HCT116 (cell line): ENCODE measurements at regions not wholly inside any gene's neighbourhood (a gene's known extent, or its start where the extent isn't known, plus 50 kb on each side); places are given as distances from the start of the nearest gene placed in this dataset.

ENCODE experiments used
- ATAC-seq: fragments of 200-7000 bp; cut with Tn5 transposase; 2 replicates; pipeline ENCODE4 v1.9.1; 2020; ENCODE audit warnings: mild to moderate bottlenecking, moderate library complexity
- BruUV-seq: library from RNA; stranded (reverse); fragments of 400-500 nt; replicated peaks from 2 replicates; lab custom pipeline; 2021; lab: Mats Ljungman, UMichigan
- CTCF ChIA-PET: fragments of 300-600 bp; sonication (Branson Sonifier 250); formaldehyde crosslinking; loops from one replicate; lab custom pipeline; 2021; ENCODE audit warnings: antibody characterized with exemption; lab: Charles Lee
- POLR2A ChIA-PET: fragments of 300-600, 350-600 bp; sonication (Branson Sonifier 250); formaldehyde crosslinking; loops from one replicate; lab custom pipeline; 2021; ENCODE audit warnings: antibody characterized with exemption; lab: Charles Lee
- RAD21 ChIA-PET, 2 experiments: fragments of 300-600 bp; sonication (Branson Sonifier 250); formaldehyde crosslinking; loops; one replicate each; lab custom pipeline; 2023; ENCODE audit warnings: low total read pairs in 2 of 2; ENCODE audit not compliant: uncharacterized antibody in 2 of 2, unreplicated experiment in 2 of 2, low non-redundant PET in 1 of 2; lab: Charles Lee
- DNase-seq: peaks from one replicate; pipeline ENCODE4 v3.0.0-alpha.2; 2010; ENCODE audit warnings: low read depth, low spot score
- H2AFZ ChIP-seq: fragments of 200-600 bp; shearing (Covaris generic), sonication (generic); 2 replicates; pipeline ENCODE4 v1.6.1; 2017; ENCODE audit warnings: low read depth, mixed run types, mixed read lengths, antibody characterized with exemption, low read length; ENCODE audit not compliant: poor library complexity, severe bottlenecking
- H3K27ac ChIP-seq: 2 replicates; pipeline ENCODE4 v1.5.1; 2012; ENCODE audit warnings: low read depth, low read length
- H3K27me3 ChIP-seq: fragments of 200-600 bp; sonication (generic); 2 replicates; pipeline ENCODE4 v1.6.1; 2016; ENCODE audit warnings: mixed run types, low read length, mixed read lengths; ENCODE audit not compliant: insufficient read depth
- H3K36me3 ChIP-seq, 2 experiments: fragments of 200-500 bp in 1 of 2; fragments of 200-600 bp in 1 of 2; sonication (Bioruptor generic) in 1 of 2; sonication (generic) in 1 of 2; 2 replicates each; pipeline versions ENCODE4 v1.5.1 to v1.6.1; 2014 to 2016; ENCODE audit warnings: low read length in 2 of 2, inconsistent platforms in 1 of 2, mixed read lengths in 1 of 2, mixed run types in 1 of 2; ENCODE audit not compliant: insufficient read depth in 2 of 2, control insufficient read depth in 1 of 2
- H3K4me1 ChIP-seq, 2 experiments: fragments of 200-600 bp in 1 of 2; sonication (generic) in 1 of 2; 2 replicates each; pipeline versions ENCODE4 v1.5.1 to v1.6.1; 2012 to 2017; ENCODE audit warnings: low read length in 2 of 2, inconsistent platforms in 1 of 2, mild to moderate bottlenecking in 1 of 2, mixed read lengths in 1 of 2, mixed run types in 1 of 2, moderate library complexity in 1 of 2; ENCODE audit not compliant: insufficient read depth in 2 of 2, control insufficient read depth in 1 of 2
- H3K4me2 ChIP-seq: fragments of 200-600 bp; sonication (generic); 2 replicates; pipeline ENCODE4 v1.6.1; 2017; ENCODE audit warnings: mixed run types, low read length, mixed read lengths
- H3K4me3 ChIP-seq, 2 experiments: fragments of 200-600 bp in 1 of 2; sonication (generic) in 1 of 2; replicated peaks in 1 of 2; 2 replicates each; pipeline ENCODE4 v1.5.1; 2011 to 2016; ENCODE audit warnings: low read length in 2 of 2, control low read depth in 1 of 2, low read depth in 1 of 2, mild to moderate bottlenecking in 1 of 2, mixed read lengths in 1 of 2, mixed run types in 1 of 2
- H3K79me2 ChIP-seq: fragments of 200-600 bp; sonication (generic); 2 replicates; pipeline ENCODE4 v1.6.1; 2017; ENCODE audit warnings: mild to moderate bottlenecking, mixed run types, low read length, moderate library complexity, mixed read lengths; ENCODE audit not compliant: insufficient read depth
- H3K9ac ChIP-seq: fragments of 200-600 bp; sonication (generic); 2 replicates; pipeline ENCODE4 v1.6.1; 2016; ENCODE audit warnings: low read length, mixed read lengths
- H3K9me2 ChIP-seq: fragments of 200-600 bp; sonication (generic), shearing (Covaris generic); 2 replicates; pipeline ENCODE4 v1.6.1; 2017; ENCODE audit warnings: mixed run types, mild to moderate bottlenecking, moderate library complexity; ENCODE audit not compliant: insufficient read depth
- H3K9me3 ChIP-seq, 2 experiments: fragments of 200-500 bp in 1 of 2; fragments of 200-600 bp in 1 of 2; sonication (Bioruptor generic) in 1 of 2; sonication (generic) in 1 of 2; 2 replicates each; pipeline ENCODE4 v1.6.1; 2014 to 2017; ENCODE audit warnings: low read length in 2 of 2, mixed read lengths in 2 of 2, inconsistent platforms in 1 of 2, low read depth in 1 of 2, mild to moderate bottlenecking in 1 of 2, mixed run types in 1 of 2, moderate library complexity in 1 of 2; ENCODE audit not compliant: control insufficient read depth in 1 of 2, insufficient read depth in 1 of 2
- H4K20me1 ChIP-seq: fragments of 200-600 bp; sonication (generic), shearing (Covaris generic); 2 replicates; pipeline ENCODE4 v1.6.1; 2017; ENCODE audit warnings: mixed run types, mild to moderate bottlenecking, moderate library complexity; ENCODE audit not compliant: insufficient read depth
- CBX3 ChIP-seq: IDR thresholded peaks from 2 replicates; pipeline ENCODE4 v1.6.1; 2012; ENCODE audit warnings: low read depth
- CEBPB ChIP-seq: IDR thresholded peaks from 2 replicates; pipeline ENCODE4 v1.6.1; 2012; ENCODE audit warnings: low read depth
- CTCF ChIP-seq, 3 experiments: fragments of 200-600 bp in 1 of 3; sonication (generic) in 1 of 3; IDR thresholded peaks in 2 of 3; conservative IDR thresholded peaks in 1 of 3; 2 replicates each; pipeline ENCODE4 v1.5.1; 2012 to 2017; ENCODE audit warnings: low read depth in 2 of 3, low read length in 2 of 3, antibody characterized with exemption in 1 of 3, borderline replicate concordance in 1 of 3, control low read depth in 1 of 3, mild to moderate bottlenecking in 1 of 3, mixed read lengths in 1 of 3, mixed run types in 1 of 3, moderate library complexity in 1 of 3; ENCODE audit not compliant: insufficient read depth in 1 of 3
- EGR1 ChIP-seq: IDR thresholded peaks from 2 replicates; pipeline ENCODE4 v1.6.1; 2012; ENCODE audit warnings: low read depth
- ELF1 ChIP-seq: IDR thresholded peaks from 2 replicates; pipeline ENCODE4 v1.6.1; 2012; ENCODE audit warnings: low read depth, borderline replicate concordance
- EZH2phosphoT487 ChIP-seq: fragments of 200-600 bp; IDR thresholded peaks from 2 replicates; pipeline ENCODE4 v1.6.1; 2018; ENCODE audit warnings: antibody characterized with exemption, borderline replicate concordance
- FOSL1 ChIP-seq: IDR thresholded peaks from 2 replicates; pipeline ENCODE4 v1.6.1; 2012; ENCODE audit warnings: low read depth
- JUND ChIP-seq: IDR thresholded peaks from 2 replicates; pipeline ENCODE4 v1.6.1; 2012
- MAX ChIP-seq: IDR thresholded peaks from 2 replicates; pipeline ENCODE4 v1.6.1; 2012
- POLR2A ChIP-seq: IDR thresholded peaks from 2 replicates; pipeline ENCODE4 v1.7.0; 2011; ENCODE audit warnings: borderline replicate concordance; ENCODE audit not compliant: insufficient read depth, insufficient read length; ENCODE audit errors: extremely low read depth
- POLR2AphosphoS5 ChIP-seq: IDR thresholded peaks from 2 replicates; pipeline ENCODE4 v1.6.1; 2011; ENCODE audit warnings: mild to moderate bottlenecking, low read depth, low read length, moderate library complexity
- RAD21 ChIP-seq: IDR thresholded peaks from 2 replicates; pipeline ENCODE4 v1.6.1; 2012; ENCODE audit warnings: low read depth, mild to moderate bottlenecking
- SIN3A ChIP-seq: IDR thresholded peaks from 2 replicates; pipeline ENCODE4 v1.6.1; 2012; ENCODE audit warnings: low read depth
- SP1 ChIP-seq: IDR thresholded peaks from 2 replicates; pipeline ENCODE4 v1.6.1; 2012; ENCODE audit warnings: low read depth
- SRF ChIP-seq: IDR thresholded peaks from 2 replicates; pipeline ENCODE4 v1.6.1; 2012; ENCODE audit warnings: low read depth
- TCF7L2 ChIP-seq: IDR thresholded peaks from 2 replicates; pipeline ENCODE4 v1.7.0; 2011; ENCODE audit warnings: borderline replicate concordance, inconsistent platforms; ENCODE audit not compliant: insufficient read depth, insufficient read length; ENCODE audit errors: extremely low read depth
- YY1 ChIP-seq: IDR thresholded peaks from 2 replicates; pipeline ENCODE4 v1.6.1; 2011; ENCODE audit warnings: low read length, low read depth, moderate library complexity, mild to moderate bottlenecking; ENCODE audit not compliant: insufficient replicate concordance; ENCODE audit errors: extremely low read depth
- ZFX ChIP-seq: fragments of 450-650 bp; IDR thresholded peaks from 2 replicates; pipeline ENCODE4 v1.6.1; 2017
- ZNF274 ChIP-seq: fragments of 200-500 bp; sonication (Bioruptor generic); IDR thresholded peaks from 2 replicates; pipeline ENCODE4 v1.6.1; 2014; ENCODE audit warnings: mild to moderate bottlenecking, low read depth, low read length, inconsistent platforms
- intact Hi-C: fragments of 100-400 bp; cut with micrococcal nuclease; formaldehyde crosslinking; loops from 2 replicates; pipeline ENCODE4 v1.10.0; 2022
- TF ChIP-seq, protein P1 (sequence below): IDR thresholded peaks from 2 replicates; pipeline ENCODE4 v1.6.1; 2012

DNA sequence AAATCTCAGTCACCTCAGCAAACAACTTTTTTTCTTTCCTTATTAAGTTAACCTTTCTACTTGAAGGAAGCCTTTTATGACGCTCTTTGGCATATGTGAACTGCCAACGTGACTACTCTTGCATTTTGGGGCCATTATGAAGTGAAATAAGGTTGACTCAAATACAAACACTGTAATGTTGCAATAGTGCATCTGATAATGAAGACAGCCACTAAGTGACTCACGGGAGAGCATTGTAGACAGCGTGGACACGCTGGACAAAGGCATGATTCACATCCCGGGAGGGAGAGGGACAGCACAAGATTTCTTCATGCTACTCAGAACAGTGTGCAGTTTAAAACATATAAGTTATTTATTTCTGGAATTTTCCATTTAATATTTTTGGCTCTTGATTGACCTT is 560.8 kb downstream of the ETS1 start:
- ChIA-PET POLR2A (no interaction called here), RAD21 (no interaction called here), CTCF (no interaction called here)
- Histone ChIP-seq H3K27ac (no peak overlapping the region), H3K4me3 (no peak overlapping the region), H3K9me3 (no peaks in the 10 kb centered on the region), H3K27me3 (no peaks in the 10 kb centered on the region), H3K4me2 (no peak overlapping the region), H3K4me1 (no peaks in the 10 kb centered on the region), H2AFZ (no peak overlapping the region), H4K20me1 (no peaks in the 10 kb centered on the region), H3K36me3 (no peaks in the 10 kb centered on the region), H3K79me2 (no peaks in the 10 kb centered on the region), H3K9me2 (no peaks in the 10 kb centered on the region), H3K9ac (no peak overlapping the region)
- BruUV-seq, result no TSS peak
- intact Hi-C loops, result no loop called here
- DNase-seq, result no peak
- ATAC-seq, result no peak
- no peak for TF ChIP-seq JUND
- TF ChIP-seq SIN3A, result no peak
- no peak for TF ChIP-seq ZNF274
- no peak for TF ChIP-seq MAX
- TF ChIP-seq FOSL1, result no peak
- no peak for TF ChIP-seq SRF
- TF ChIP-seq YY1, result no peak
- no peak for TF ChIP-seq POLR2A
- no peak for TF ChIP-seq RAD21
- TF ChIP-seq ELF1, result no peak
- no peak for TF ChIP-seq CEBPB

- Histone ChIP-seq H4K20me1 (no peaks in the 10 kb centered on the region), H3K9me3 (no peaks in the 10 kb centered on the region), H3K27ac (no peak overlapping the region), H3K36me3 (no peaks in the 10 kb centered on the region), H3K4me3 (no peak overlapping the region), H3K4me2 (no peak overlapping the region), H2AFZ (no peak overlapping the region), H3K27me3 (no peaks in the 10 kb centered on the region), H3K9ac (no peak overlapping the region), H3K79me2 (no peaks in the 10 kb centered on the region), H3K4me1 (no peaks in the 10 kb centered on the region), H3K9me2 (no peaks in the 10 kb centered on the region)
- TF ChIP-seq EZH2phosphoT487 (no peak), TCF7L2 (no peak), JUND (no peak), MAX (no peak), CEBPB (no peak), SRF (no peak), CTCF (IDR thresholded peaks at IDR 0.05 in 2 of 3, conservative IDR thresholded peaks at IDR 0.05 in 1 of 3; ENCODE audit: borderline replicate concordance in 1 of 3, insufficient read depth in 1 of 3, low read depth in 2 of 3, low read length in 2 of 3) (no peak), ZNF274 (no peak), POLR2AphosphoS5 (no peak), SP1 (no peak), ZFX (no peak), EGR1 (no peak), YY1 (no peak), CBX3 (no peak), SIN3A (no peak), FOSL1 (no peak)
- TF ChIP-seq, protein P1, sequence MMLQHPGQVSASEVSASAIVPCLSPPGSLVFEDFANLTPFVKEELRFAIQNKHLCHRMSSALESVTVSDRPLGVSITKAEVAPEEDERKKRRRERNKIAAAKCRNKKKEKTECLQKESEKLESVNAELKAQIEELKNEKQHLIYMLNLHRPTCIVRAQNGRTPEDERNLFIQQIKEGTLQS, result no peak
- no TSS peak for BruUV-seq
- ATAC-seq (no peak), DNase-seq (no peak)
- RAD21 ChIA-PET, result no interaction called here
- POLR2A ChIA-PET, result no interaction called here
- intact Hi-C loops, result no loop called here
- CTCF ChIA-PET, result no interaction called here
These were observed 564.6 kb downstream of the ETS1 start for GRCh38 chr11:128022761-128023160.
